ENCODE measurements at regions not wholly inside any gene's neighbourhood (a gene's known extent, or its start where the extent isn't known, plus 50 kb on each side); places are given as distances from the start of the nearest gene placed in this dataset.

GRCh38 chr18:51726614-51727013 lies 529.1 kb upstream of the MEX3C start:
- DNase-seq: no peak

GRCh38 chr18:51727780-51728179 lies 530.3 kb upstream of the MEX3C start:
- no peak for DNase-seq

GRCh38 chr18:51731070-51731469 lies 533.6 kb upstream of the MEX3C start:
- DNase-seq: no peak

GRCh38 chr18:51734576-51734975 lies 537.1 kb upstream of the MEX3C start:
- no peak for DNase-seq

- DNase-seq: no peak
These were observed 541.7 kb upstream of the MEX3C start for GRCh38 chr18:51739044-51739666.

- no peak for DNase-seq
These were observed 554.4 kb upstream of the MEX3C start for GRCh38 chr18:51751901-51752300.

- DNase-seq: no peak
These were observed 556.0 kb upstream of the MEX3C start for GRCh38 chr18:51753365-51754057.

GRCh38 chr18:51754566-51754965 lies 557.1 kb upstream of the MEX3C start:
- no peak for DNase-seq

- no peak for DNase-seq
These were observed 559.9 kb upstream of the MEX3C start for GRCh38 chr18:51757255-51757924.

- DNase-seq: no peak
These were observed 564.9 kb upstream of the MEX3C start for GRCh38 chr18:51762373-51762772.

GRCh38 chr18:51765606-51766360 lies 568.3 kb upstream of the MEX3C start:
- DNase-seq: no peak

- no peak for DNase-seq
These were observed 569.8 kb upstream of the MEX3C start for GRCh38 chr18:51767293-51767692.

- DNase-seq: no peak
These were observed 561.9 kb upstream of the DCC start for GRCh38 chr18:51778115-51778514.

GRCh38 chr18:51789871-51790270 lies 550.1 kb upstream of the DCC start:
- DNase-seq: no peak

GRCh38 chr18:51801514-51801913 lies 538.5 kb upstream of the DCC start:
- no peak for DNase-seq

GRCh38 chr18:51802569-51803428 lies 537.2 kb upstream of the DCC start:
- DNase-seq: no peak

- DNase-seq: no peak
These were observed 532.7 kb upstream of the DCC start for GRCh38 chr18:51807336-51807735.

- no peak for DNase-seq
These were observed 528.1 kb upstream of the DCC start for GRCh38 chr18:51811883-51812282.

GRCh38 chr18:51813740-51814139 lies 526.3 kb upstream of the DCC start:
- no peak for DNase-seq

- no peak for DNase-seq
These were observed 518.4 kb upstream of the DCC start for GRCh38 chr18:51821610-51822009.

- DNase-seq: no peak
These were observed 515.3 kb upstream of the DCC start for GRCh38 chr18:51824746-51825145.

GRCh38 chr18:51833850-51834249 lies 506.1 kb upstream of the DCC start:
- no peak for DNase-seq

Data from muscle of arm (tissue), 1 donor.